K562 (cell line): ENCODE measurements at regions not wholly inside any gene's neighbourhood (a gene's known extent, or its start where the extent isn't known, plus 50 kb on each side); places are given as distances from the start of the nearest gene placed in this dataset.

ENCODE experiments used
- ATAC-seq: fragments of 200-7000 bp; cut with Tn5 transposase; 3 replicates; pipeline ENCODE4 v1.9.1; 2020; ENCODE audit warnings: moderate library complexity
- BruUV-seq: library from RNA; stranded (reverse); fragments of 400-500 nt; replicated peaks from 2 replicates; lab custom pipeline; 2021; lab: Mats Ljungman, UMichigan
- CTCF ChIA-PET: fragments of 300-600 bp; formaldehyde crosslinking; extraction: SDS; loops from one replicate; lab custom pipeline; 2021; ENCODE audit warnings: low intra/inter-chr PET ratio; lab: Yijun Ruan, JAX
- POLR2A ChIA-PET: fragments of 300-600, 350-650 bp; sonication (Branson Sonifier 250); formaldehyde crosslinking; extraction: SDS; loops from one replicate; lab custom pipeline; 2021; ENCODE audit warnings: antibody characterized with exemption, inconsistent platforms; lab: Yijun Ruan, JAX
- DNase-seq, 4 experiments: peaks; one replicate each; pipeline versions ENCODE4 v3.0.0 to v3.0.0-alpha.2; 2011 to 2018; ENCODE audit warnings: low spot score in 3 of 4, mixed read lengths in 3 of 4; ENCODE audit errors: extremely low read depth in 1 of 4
- FAIRE-seq: peaks from 2 replicates; lab custom pipeline; 2011; peaks lifted over from hg19 to GRCh38; lab: Jason Lieb, UNC
- H2AFZ ChIP-seq: 2 replicates; pipeline ENCODE4 v1.6.0; 2011; ENCODE audit warnings: low read depth, low read length, control low read depth, inconsistent platforms
- H3K27ac ChIP-seq: fragments of 200-600 bp; 3 replicates; pipeline ENCODE4 v1.8.0; 2011; ENCODE audit warnings: low read depth, mild to moderate bottlenecking, control low read depth, inconsistent platforms, low read length, moderate library complexity, mixed read lengths; ENCODE audit errors: extremely low read depth
- H3K27me3 ChIP-seq, 2 experiments: fragments of 300-600 bp in 1 of 2; 2 replicates in 1 of 2; 3 replicates in 1 of 2; pipeline versions ENCODE4 v1.6.0 to v1.8.0; 2011; ENCODE audit warnings: inconsistent platforms in 2 of 2, low read length in 2 of 2, mild to moderate bottlenecking in 1 of 2, mixed read lengths in 1 of 2, moderate library complexity in 1 of 2; ENCODE audit not compliant: control insufficient read depth in 2 of 2, insufficient read depth in 2 of 2
- H3K36me3 ChIP-seq: fragments of 300-600 bp; 3 replicates; pipeline ENCODE4 v1.8.0; 2011; ENCODE audit warnings: mild to moderate bottlenecking, low read length, inconsistent platforms; ENCODE audit not compliant: control insufficient read depth, insufficient read depth
- H3K4me1 ChIP-seq, 2 experiments: fragments of 200-600 bp in 1 of 2; replicated peaks in 1 of 2; 2 replicates in 1 of 2; 3 replicates in 1 of 2; pipeline versions ENCODE4 v1.5.1 to v1.8.0; 2011; ENCODE audit warnings: inconsistent platforms in 2 of 2, low read length in 2 of 2, mild to moderate bottlenecking in 1 of 2, mixed read lengths in 1 of 2, moderate library complexity in 1 of 2; ENCODE audit not compliant: control insufficient read depth in 2 of 2, insufficient read depth in 2 of 2
- H3K4me2 ChIP-seq: 2 replicates; pipeline ENCODE4 v1.6.1; 2011; ENCODE audit warnings: low read length, control low read depth, inconsistent platforms, mixed read lengths; ENCODE audit not compliant: insufficient read depth
- H3K4me3 ChIP-seq: fragments of 200-600 bp; sonication (generic), shearing (Covaris generic); 2 replicates; pipeline ENCODE4 v1.5.1; 2016; ENCODE audit warnings: control low read depth, inconsistent platforms
- H3K79me2 ChIP-seq: fragments of 200-600 bp; 3 replicates; pipeline ENCODE4 v1.8.0; 2011; ENCODE audit warnings: low read length, inconsistent platforms; ENCODE audit not compliant: control insufficient read depth, insufficient read depth
- H3K9ac ChIP-seq, 2 experiments: 2 replicates each; pipeline versions ENCODE4 v1.6.0 to v1.6.1; 2011; ENCODE audit warnings: low read depth in 2 of 2, low read length in 2 of 2, control low read depth in 1 of 2, inconsistent platforms in 1 of 2, mild to moderate bottlenecking in 1 of 2, mixed read lengths in 1 of 2; ENCODE audit not compliant: insufficient read depth in 1 of 2
- H3K9me1 ChIP-seq: one replicate; pipeline ENCODE4 v1.6.0; 2011; ENCODE audit warnings: inconsistent platforms, mild to moderate bottlenecking, low read length, moderate library complexity; ENCODE audit not compliant: control insufficient read depth, insufficient read depth
- H3K9me3 ChIP-seq: replicated peaks from 2 replicates; pipeline ENCODE4 v1.5.1; 2011; ENCODE audit warnings: low read depth, low read length, inconsistent platforms; ENCODE audit not compliant: control insufficient read depth, insufficient read depth
- H4K20me1 ChIP-seq: replicated peaks from 2 replicates; pipeline ENCODE4 v1.6.1; 2011; ENCODE audit warnings: low read length, inconsistent platforms, mixed read lengths; ENCODE audit not compliant: control insufficient read depth, insufficient read depth
- DIDO1 ChIP-seq: fragments of 450-650 bp; IDR thresholded peaks from 2 replicates; pipeline ENCODE4 v1.6.1; 2016; ENCODE audit warnings: low read depth, missing biosample characterization, missing genetic modification characterization
- E2F8 ChIP-seq: fragments of 450-650 bp; IDR thresholded peaks from 2 replicates; pipeline ENCODE4 v1.7.1; 2018; ENCODE audit warnings: mild to moderate bottlenecking, low read depth; ENCODE audit not compliant: partially characterized antibody
- KAT2B ChIP-seq: IDR thresholded peaks from one replicate; pipeline ENCODE4 v1.6.1; 2012; ENCODE audit warnings: low read depth, mild to moderate bottlenecking, control low read depth, inconsistent platforms, low read length, moderate library complexity
- NUFIP1 ChIP-seq: fragments of 450-650 bp; IDR thresholded peaks from 2 replicates; pipeline ENCODE4 v1.6.1; 2018; ENCODE audit not compliant: partially characterized antibody
- WGBS: fragments of 100-300 bp; shearing (Covaris generic); methylation state at CpG from one replicate; pipeline ENCODE4 v1.1.6; 2016; ENCODE audit warnings: low coverage, mixed read lengths; ENCODE audit not compliant: insufficient coverage; ENCODE audit errors: missing lambda C conversion rate; 5-methylcytosine and 5-hydroxymethylcytosine counted together
- in situ Hi-C: fragments of 300-500 bp; cut with MboI; formaldehyde crosslinking; loops from 4 replicates; pipeline ENCODE4 v1.15.0; 2018; ENCODE audit warnings: inconsistent platforms, mixed read lengths
- intact Hi-C: fragments of 100-400 bp; cut with micrococcal nuclease; formaldehyde crosslinking; loops from 2 replicates; pipeline ENCODE4 v1.14.2; 2022
- TF ChIP-seq, protein P1 (sequence below): fragments of 250-450 bp; sonication (Bioruptor Pico); IDR thresholded peaks from 2 replicates; pipeline ENCODE4 v1.8.0; 2021; ENCODE audit warnings: moderate library complexity, mild to moderate bottlenecking, inconsistent platforms

DNA sequence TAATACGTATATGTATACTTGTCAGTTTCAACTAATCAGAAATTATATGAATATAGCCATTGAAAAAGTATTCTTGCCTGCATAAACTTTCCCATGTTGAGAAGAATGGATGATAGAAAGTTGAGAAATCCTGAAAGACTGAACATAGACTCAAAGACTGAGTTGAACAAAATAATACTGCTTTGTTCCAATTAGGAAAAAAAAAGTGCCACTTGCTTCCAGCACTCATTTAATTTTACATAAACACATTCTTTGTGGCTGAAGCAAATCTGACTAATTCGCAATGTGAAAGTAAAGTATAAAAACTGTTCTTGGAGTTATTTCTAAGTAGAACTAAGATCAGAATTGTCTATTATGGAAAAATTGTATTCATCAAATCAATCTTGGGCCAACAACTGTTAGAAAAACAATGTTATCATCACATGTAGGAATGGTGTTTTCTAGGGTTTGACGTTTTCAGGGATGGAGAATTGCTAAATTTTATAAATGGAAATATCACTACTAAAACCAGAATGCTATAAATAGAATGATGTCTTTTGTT, 2334.6 kb downstream of the PCDH7 start:
- no TSS peak for BruUV-seq
- no peak overlapping the region for H3K4me2 ChIP-seq
- in situ Hi-C loops, result no loop called here

More for the DNA sequence above, 2334.6 kb downstream of the PCDH7 start:
- no peak for TF ChIP-seq KAT2B
- TF ChIP-seq, protein P1, sequence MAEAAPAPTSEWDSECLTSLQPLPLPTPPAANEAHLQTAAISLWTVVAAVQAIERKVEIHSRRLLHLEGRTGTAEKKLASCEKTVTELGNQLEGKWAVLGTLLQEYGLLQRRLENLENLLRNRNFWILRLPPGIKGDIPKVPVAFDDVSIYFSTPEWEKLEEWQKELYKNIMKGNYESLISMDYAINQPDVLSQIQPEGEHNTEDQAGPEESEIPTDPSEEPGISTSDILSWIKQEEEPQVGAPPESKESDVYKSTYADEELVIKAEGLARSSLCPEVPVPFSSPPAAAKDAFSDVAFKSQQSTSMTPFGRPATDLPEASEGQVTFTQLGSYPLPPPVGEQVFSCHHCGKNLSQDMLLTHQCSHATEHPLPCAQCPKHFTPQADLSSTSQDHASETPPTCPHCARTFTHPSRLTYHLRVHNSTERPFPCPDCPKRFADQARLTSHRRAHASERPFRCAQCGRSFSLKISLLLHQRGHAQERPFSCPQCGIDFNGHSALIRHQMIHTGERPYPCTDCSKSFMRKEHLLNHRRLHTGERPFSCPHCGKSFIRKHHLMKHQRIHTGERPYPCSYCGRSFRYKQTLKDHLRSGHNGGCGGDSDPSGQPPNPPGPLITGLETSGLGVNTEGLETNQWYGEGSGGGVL (CRISPR knock-in tag), result no peak
- TF ChIP-seq E2F8, result no peak
- TF ChIP-seq DIDO1, result no peak
- TF ChIP-seq NUFIP1, result no peak
- WGBS, result 2% methylated on average over 3 of the region's 3 CpGs
- intact Hi-C loops, result no loop called here
- no peaks in the 10 kb centered on the region for H4K20me1 ChIP-seq
- H3K79me2 ChIP-seq, result no peaks in the 10 kb centered on the region
- FAIRE-seq, result no peak
- no peak overlapping the region for H3K27ac ChIP-seq
- no peak for ATAC-seq
- H3K27me3 ChIP-seq, result no peaks in the 10 kb centered on the region
- no peak overlapping the region for H2AFZ ChIP-seq
- no peaks in the 10 kb centered on the region for H3K9me3 ChIP-seq
- no peak overlapping the region for H3K9ac ChIP-seq
- POLR2A ChIA-PET, result no interaction called here
- DNase-seq, result no peak
- no peaks in the 10 kb centered on the region for H3K36me3 ChIP-seq
- H3K4me3 ChIP-seq, result no peak overlapping the region
- no peaks in the 10 kb centered on the region for H3K9me1 ChIP-seq
- H3K4me1 ChIP-seq, result no peaks in the 10 kb centered on the region
- CTCF ChIA-PET, result no interaction called here
